GM21367 (cell line): ENCODE measurements at regions not wholly inside any gene's neighbourhood (a gene's known extent, or its start where the extent isn't known, plus 50 kb on each side); places are given as distances from the start of the nearest gene placed in this dataset.
"Not testable (repeated sequence)": the region's sequence is repeated elsewhere in the genome, so short reads cannot be mapped to it uniquely, and the experiment has no call there.

Source experiments
- ATAC-seq: cut with Tn5 transposase; IDR thresholded peaks from one replicate; pipeline ENCODE4 v1.9.1; 2021; ENCODE audit not compliant: unreplicated experiment

DNA sequence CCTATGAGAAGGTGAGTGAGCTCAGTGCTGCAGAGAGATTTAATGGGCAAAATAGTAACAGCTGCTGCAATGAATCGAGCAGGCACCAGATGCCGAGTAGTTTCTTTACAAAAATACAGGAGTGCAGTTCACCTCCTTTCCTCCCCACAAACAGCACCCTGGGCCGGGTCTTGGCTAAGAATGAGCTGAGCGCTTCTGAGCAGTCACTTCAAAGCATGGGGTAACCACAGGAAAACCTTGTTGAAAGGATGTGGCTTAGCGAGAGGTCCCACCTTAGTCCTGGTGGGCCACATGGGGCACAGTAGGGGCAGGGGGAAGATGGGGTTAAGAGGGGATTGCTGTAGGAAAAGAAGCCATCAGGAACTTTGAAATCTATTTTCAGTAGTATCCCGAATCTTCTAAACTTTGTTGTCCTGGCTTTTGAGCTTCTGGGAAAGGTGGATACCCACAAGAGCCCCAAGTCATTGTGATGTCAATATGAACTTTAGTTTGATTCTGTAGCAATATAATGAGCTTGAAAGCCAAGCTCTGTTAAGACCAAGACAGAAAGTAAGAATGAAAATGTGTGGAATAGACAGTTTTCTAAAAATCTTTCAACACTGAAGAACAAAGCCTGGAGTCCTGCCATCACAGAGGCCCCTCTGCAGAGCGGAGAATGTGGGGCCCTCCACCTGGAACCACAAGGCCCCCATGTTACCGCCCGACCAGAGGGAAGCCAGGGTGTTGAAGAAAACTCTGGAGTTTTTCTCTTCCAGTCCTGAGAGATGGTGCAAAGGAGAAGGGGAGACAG, 101.0 kb upstream of the ZNF236 start:
- ATAC-seq: no peak

DNA sequence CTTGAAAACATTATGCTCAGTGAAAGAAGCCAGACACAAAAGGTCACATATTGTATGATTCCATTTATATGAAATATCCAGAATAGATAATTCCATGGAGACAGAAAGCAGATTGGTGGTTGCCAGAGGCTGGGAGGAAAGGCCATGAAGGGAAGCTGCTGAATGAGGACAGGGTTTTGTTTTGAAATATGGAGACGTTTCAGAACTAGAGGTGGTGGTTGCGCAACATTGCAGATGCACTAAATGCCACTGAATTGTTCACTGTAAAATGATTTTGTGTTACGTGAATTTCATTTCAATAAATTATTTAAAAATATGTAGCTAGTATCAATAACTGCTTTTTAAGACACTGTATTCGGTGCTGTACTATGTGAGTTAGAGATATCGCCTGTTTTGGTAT, 101.7 kb upstream of the ZNF236 start:
- ATAC-seq: no peak

DNA sequence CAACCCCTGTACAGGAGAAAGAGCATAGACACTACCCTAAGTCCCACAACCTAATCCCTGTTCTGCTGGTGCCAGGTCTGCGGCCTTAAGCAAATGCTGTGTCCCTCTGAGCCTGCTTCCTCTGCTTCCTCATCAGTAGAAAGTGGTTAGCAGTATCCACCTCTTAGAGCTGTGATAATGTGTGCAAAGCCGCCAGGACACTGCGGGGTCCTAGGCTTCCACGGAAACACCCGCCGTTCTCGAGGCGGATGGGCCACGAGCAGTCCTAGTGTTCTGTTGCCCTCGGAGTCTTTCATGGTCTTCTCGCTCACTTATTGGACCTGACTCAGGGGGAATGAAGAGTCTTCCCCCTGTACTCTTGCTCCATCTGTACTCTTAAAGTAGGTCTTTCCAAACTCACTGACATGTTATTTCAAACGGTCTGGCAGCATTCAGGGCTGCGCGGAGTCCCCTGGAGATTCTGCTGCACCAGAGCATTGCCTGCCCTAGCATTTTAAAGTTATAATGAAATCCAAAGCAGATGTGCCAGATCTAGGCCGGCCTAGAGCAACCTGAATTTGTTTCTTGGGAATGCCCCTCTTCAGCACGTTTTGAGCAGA, 107.2 kb upstream of the ZNF236 start:
- no peak for ATAC-seq

DNA sequence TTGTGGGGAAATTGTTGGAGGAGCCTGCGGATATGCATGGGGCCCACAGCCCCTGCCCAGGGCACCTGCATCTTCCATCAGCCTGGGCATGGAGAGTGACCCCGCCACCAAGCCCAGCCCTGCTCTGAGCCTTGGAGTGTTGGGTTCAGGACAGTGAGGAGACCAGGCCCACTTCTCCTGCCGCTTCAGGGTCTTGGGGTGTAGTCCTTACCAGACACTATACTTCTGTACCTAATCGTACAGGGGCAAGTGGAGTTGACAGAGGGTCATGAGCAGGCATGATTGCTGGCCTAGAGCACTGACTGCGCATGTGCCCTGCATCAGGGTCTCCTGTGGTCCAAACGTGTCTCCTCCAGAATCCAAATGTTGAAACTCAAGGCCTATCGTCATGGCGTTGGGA, 108.9 kb upstream of the ZNF236 start:
- no peak for ATAC-seq

DNA sequence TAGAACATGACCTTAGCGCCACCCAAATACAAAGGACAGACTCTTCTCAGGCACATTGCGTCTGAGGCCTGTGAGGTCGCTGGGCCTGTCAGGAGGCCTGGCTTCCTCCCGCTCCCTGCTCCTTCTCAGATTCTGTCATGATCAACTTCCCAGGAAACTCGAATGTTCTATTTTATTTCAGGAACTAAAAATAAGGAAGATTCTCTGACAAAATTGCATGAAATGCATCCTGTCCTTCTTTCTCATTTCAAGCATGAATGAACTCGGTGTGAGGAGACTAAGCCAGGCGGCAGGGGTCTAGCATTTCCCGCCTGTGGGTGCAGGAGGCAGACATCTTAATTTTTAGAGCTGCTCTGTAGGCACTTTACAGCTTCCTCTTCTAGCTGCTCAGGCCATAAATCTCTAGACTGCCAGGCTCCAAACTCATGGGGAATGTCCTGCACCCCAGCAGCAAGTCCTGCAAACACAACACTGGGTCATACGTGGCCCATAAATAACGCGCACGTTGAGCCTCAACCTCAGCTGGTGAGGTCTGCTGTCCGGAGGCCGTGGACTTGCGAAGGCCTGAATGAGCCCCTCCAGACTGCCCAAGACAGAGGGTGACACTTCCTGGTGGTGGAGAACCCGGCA, 109.7 kb upstream of the ZNF236 start:
- ATAC-seq: no peak

DNA sequence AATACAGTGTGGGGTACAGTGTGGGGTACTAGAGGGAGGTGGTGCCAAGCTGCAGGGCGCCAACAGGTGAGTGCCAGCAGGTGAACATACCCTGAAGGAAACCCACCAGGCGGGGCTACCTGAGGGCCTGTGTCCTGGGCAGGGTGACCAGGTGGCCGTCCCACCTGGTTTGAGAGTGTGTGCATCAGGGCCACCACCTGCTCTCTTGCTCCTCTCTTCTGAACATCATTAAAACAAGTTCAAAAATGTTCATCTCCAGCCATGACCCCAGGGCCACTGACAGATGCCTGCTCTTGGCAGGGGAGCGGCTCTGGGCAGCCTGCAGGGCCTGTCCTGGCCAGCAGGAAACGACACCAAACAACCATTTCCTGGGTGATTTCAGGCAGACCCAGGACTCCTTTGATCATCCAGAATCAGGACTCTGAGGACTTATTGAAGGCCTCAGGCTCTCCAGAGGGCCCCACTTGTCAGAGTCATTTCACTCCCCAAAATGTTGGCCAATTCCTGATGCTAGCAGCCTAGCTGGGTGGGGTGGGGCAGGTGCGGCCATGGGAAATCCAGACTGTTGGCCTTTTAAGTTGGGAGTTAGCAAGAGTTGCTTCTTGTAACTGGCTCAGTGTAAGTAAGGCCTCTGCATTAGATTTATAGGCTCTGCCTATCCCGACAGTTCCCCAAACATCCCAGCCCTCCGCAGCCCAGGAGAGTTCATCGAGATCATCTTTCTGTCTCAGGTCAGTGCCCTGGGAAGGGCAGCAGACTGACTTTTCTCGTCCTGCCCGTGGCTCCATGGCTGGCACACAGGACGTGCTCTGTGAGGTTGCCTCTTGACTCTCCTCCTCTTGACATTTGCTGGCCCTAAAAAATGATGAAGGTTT, 111.5 kb upstream of the ZNF236 start:
- no peak for ATAC-seq

DNA sequence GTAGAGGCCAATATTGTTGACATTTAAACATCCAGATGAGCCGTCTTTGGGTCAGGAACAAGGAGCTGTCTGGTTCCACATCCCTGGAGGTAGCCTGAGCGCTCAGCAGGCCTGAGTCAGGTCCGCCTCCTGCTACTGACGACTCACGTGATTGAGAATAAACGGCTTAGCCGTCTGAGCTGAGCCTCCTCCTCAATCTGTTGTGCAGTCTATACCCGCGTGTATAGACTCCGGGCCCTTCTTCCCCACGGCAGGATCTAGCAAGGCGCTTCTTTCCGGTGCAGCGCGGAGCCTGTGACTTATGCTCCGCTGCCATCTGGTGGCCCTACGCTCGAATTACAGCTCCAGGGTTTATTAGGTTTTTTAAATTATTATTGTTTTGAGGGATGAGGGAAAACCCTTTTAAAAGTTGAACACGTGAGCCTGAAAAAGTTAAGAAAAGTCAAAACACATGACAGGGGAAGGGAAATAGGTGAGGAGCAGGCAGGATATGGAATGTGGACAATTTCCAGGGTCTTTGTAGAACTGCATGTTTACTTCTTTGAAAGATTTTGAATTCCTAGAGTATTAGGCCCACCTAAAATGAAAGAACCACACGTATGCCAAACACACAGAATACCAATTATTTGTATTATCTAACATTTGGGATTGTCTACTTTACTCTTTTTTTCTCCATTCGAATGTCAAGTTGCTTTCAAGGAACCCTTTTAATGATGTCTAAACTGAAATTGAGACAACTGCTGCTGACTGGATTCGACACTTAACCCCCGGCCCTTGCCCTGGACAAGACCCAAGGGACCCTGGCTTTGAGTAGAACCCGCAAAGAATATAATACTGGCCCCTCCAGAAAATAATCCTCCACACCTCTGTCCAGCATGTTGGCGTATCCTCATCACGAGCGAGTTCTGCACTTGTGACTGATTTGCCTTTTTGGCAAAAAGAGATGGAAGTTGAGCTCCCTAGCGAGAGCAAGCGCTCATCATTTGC, 112.4 kb upstream of the ZNF236 start:
- ATAC-seq: peak; percentile 85

DNA sequence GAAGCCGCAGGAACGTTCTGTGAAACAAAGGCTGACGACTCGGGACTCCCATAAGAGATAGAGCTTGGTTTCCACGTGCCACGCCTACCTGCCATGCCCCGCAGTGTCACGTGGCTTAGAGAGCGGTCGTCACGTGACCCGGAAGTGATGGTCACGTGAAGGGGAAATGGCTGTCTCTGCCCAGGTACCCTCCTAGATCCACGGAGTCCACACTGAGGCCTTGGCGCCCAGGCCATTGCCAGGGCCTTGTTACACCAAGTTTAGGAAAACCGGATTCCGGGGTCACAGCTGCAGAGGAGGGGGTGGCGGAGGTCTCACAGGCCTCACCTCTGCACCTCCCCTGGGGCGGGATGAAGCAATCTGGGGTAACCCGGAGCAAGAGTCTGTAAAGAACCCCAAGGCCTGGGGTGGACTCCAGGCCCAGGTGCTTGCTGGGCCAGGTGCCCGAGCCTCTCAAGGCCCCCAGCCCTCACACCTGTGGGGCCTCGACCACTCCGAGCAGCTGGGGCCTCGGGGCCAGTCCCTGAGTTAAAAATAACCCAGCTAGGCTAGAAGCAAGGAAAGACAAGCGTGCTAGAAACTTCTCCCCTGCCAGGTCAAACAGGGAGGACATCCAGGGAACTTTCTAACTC, 113.5 kb upstream of the ZNF236 start:
- no peak for ATAC-seq

DNA sequence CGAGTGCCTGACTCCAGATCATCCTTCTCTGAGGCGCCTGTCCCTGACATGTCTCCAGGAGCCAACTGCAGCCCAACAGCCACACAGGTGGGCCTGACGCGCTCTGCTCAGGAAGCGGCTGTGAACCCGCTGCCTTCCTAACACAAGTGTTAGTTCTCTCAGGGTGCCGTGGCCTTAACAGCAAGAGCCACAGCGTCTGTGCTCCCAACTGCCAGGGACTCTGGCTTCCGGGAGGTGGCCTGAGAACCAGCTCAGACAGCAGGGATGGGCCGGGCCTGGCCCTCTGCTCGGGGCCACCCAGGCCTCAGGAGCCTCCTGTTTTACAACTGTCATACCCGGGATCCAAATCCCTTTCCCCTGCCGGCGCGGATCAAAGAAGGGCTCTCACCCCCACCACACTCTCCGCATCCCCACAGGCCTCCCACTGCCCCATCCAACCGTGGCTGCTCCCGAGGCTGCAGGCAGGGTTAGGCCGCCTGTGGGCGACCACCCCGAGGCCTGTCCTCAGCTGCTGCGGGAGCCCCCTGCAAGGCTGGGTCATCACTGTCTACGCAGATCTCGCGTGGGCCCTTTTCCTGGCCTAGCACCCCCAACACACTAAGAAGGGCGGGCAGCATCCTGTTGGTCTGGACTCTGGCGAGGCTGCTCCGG, 114.2 kb upstream of the ZNF236 start:
- no peak for ATAC-seq

DNA sequence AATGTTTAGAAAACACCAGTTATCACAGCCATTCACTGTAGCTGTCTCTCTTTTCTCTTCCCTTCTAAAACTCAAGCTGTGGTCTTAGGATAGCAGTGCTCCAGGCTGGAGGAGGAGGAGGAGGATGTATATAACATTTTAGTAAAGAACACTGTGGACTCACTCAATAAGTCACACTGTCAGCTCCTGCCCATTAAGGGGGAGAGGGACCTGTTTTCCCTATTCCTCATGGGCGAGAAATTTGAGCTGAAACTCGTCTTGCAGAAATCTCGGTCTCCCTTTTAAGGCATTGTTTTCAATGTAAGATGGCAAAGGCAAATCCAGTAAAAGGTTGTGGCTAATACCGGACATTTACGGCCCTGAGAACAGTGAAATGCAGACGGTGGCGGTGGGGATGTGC, 114.8 kb upstream of the ZNF236 start:
- no peak for ATAC-seq

DNA sequence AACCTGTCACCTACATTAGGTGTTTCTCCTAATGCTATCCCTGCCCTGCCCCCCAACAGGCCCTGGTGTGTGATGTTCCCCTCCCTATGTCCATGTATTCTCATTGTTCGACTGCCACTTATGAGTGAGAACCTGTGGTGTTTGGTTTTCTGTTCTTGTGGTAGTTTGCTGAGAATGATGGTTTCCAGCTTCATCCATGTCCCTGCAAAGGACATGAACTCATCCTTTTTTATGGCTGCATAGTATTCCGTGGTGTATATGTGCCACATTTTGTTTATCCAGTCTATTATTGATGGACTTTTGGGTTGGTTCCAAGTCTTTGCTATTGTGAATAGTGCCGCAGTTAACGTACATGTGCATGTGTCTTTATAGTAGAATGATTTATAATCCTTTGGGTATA, 117.8 kb upstream of the ZNF236 start:
- not testable (repeated sequence) for ATAC-seq

DNA sequence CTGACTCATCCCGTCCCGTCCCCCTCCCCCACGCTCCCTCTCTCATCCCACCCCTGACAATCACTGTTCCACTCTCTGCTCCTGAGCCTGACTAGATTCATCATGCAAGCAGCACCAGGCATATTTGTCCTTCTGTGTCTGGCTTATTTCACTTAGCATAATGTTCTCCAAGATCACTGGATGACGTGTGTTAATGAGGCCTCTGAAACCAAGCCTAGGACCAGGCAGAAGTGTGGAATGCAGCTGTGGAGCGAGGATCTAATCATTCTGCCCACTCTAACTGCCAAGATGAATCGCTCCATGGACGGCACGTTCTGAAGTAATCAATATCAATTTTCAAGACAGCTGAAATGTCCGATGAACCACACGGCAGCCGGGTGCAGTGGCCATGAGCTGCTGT, 122.4 kb upstream of the ZNF236 start:
- no peak for ATAC-seq

DNA sequence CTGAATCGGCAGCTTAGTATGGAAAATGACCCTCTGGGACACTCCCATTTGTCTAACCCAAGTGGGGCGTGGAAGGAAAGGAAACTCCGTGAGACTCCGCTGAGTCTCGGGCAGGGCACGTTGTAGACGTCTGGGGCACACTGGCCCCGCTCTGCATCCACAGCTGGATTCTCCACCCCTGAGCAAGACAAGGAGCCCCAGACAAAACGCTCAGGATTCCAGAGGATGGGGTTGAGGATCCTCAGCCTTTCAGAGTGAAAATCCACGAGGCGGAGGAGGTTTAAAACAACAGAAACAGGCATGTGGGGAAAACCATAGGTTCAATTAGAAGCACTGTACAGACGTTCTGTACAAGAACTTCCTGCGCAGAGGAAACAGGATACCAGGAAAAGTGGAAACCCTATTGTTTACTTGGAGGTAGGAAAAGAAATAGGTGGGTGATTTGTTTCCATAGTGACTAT, 124.9 kb upstream of the ZNF236 start:
- no peak for ATAC-seq

DNA sequence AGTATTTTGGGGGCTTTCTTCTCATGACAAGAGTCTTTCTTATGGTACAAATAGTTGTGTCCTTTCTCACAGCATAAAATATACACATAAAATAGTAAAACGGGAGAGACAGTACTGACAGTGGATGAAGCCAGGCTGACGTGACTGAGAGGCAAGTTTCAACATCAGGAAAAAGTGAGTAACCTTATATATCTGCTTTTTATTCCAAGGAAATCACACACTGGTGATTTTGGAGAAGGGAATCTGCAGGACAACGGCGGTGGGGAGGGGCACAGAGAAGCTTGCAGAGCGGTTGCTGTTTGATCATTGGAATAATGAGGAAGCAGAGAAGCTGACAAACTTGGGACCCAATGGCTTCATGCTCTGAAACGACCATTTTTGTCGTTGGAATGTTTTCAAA, 130.6 kb upstream of the ZNF236 start:
- no peak for ATAC-seq

DNA sequence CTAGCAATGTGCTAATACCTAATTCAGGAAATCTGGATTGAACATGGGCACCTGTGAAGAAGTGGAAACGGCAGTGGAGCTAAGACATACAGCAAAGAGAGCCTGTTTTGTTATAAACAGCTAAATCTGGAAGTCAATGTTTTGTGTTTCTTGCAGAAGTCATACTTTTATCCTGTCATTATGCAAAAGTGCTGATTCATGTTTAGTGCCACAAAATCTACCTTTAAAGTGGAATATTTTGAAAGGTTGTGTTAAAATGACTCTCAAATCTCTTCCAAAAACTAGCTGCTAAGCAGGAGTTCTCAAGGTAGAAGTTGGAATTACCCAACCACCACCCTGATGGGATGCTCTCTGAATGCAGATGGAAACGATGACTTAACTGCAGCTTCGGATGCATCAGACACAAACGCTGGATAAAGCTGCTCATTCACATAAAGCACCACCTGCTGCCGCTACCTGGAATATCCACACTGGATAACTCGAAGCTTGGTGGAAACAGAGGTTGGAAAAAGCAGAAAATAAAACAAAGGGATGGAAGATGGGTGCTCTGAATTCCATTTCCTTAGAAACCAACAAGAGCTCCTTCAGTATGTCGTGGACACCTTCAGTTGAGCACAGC, 132.6 kb upstream of the ZNF236 start:
- ATAC-seq: no peak

DNA sequence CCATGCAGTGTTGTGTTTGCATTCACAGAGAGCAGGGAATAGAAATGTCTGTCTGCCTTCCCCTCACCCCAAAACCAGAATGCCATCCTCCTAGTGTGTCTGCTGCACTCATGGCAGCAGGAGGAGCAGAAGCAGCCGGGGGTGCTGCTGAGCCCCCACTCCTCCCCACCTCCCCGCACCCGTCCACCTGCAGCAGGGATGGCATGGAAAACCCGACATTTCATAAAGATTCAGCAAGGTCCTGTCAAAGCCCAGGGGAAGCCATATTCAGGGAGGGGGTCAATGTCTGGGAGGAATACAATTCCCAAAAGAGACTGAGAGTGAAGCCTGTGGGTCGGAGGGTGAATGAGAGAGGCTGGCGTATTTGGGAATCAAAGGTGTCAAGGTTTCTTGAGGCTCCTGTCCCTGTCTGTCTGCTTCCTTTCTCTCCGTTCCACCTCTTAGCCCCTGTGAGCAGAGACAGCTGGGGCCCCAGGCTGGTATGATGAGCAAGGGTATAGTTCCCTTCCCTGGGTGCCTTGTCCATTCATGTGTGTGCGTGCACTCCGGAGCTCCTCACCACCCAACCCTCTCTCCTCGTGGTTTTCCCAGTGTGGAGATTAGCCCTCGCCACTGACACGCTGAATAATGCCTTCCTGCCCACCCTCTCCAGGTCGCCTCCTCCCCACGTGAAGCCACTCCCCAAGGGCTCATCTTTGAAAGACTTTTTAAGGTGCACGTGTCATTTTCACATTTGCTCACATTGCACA, 133.5 kb upstream of the ZNF236 start:
- ATAC-seq: no peak

DNA sequence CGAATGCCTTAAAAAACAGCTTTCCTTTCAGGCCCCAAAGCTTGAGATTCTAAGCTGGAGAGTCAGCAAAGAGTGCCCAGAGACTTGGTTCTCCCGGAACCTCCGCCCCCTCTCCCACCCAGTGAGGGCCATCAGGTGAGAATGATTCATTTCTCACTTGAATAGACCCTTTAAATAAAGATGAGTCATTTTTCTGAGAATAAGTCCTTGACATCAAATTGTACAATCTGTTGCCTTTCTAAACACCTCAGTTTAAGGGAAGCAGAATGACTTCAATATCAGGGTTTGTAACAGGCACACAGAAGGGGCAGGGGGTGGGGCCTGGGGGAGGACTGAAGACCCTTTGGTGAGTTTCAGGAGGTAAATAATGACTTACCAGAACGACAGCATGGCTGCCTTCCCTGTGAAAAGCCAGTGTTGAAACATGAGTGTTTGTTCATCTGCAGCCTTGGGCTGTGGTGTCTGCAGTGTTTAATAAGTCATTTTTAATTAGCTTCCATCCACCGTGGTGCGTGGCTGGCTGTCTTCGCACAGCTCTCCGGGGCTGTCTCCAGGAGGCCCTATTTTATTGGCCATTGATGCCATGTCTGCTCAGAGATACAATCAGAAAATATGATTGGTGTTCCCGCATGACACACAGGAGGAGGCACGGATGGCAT, 134.9 kb upstream of the ZNF236 start:
- ATAC-seq: peak; percentile 38
